Hindlimb muscle (tissue), 1 donor: ENCODE measurements at regions not wholly inside any gene's neighbourhood (a gene's known extent, or its start where the extent isn't known, plus 50 kb on each side); places are given as distances from the start of the nearest gene placed in this dataset.
"Not testable (repeated sequence)": the region's sequence is repeated elsewhere in the genome, so short reads cannot be mapped to it uniquely, and the experiment has no call there.

Source experiments
- DNase-seq: peaks from one replicate; pipeline ENCODE4 v3.0.0-alpha.2; 2013

GRCh38 chr17:53475002-53475401, 347.7 kb upstream of the KIF2B start:
- DNase-seq = peak; percentile 23

DNA sequence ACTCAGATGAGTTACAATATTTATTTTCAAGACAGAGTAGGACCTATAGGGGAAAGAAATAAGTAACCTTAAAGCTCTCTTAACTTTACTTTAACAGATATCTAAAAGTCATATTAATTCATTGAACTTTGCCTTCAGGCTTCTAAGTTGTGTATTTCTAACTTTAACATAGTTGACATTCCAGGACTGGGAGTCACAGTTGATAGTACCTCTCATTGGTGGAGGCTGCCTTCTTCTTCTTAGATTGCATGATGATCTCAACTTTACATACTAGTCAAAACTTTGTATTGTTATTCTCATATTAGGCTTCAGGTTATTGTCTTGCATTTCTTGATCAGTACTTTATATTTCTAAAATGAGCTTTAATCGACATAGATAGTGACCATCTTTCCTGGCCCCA, 350.1 kb upstream of the KIF2B start:
- no peak for DNase-seq

DNA sequence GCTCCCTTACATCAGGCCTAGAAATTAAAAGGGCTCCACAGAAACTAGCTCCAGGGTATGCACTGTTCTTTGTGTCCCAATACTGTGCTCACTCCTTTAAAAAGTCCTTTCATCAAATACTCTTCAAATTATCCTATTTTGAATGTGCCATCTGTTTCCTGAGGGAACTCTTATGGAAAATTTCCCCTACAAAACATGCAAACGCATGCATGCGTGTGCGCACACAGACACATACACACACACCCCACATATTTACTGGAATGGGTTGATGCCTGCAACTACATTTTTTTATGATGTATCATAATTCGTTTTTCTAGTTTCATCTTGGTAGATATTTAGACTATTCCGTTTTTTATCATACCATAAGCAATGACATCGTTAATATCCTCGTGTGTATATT, 351.2 kb upstream of the KIF2B start:
- DNase-seq = no peak

- DNase-seq = no peak
These were observed 352.1 kb upstream of the KIF2B start for GRCh38 chr17:53470626-53471025.

- DNase-seq = no peak
These were observed 356.0 kb upstream of the KIF2B start for GRCh38 chr17:53466733-53467132.

DNA sequence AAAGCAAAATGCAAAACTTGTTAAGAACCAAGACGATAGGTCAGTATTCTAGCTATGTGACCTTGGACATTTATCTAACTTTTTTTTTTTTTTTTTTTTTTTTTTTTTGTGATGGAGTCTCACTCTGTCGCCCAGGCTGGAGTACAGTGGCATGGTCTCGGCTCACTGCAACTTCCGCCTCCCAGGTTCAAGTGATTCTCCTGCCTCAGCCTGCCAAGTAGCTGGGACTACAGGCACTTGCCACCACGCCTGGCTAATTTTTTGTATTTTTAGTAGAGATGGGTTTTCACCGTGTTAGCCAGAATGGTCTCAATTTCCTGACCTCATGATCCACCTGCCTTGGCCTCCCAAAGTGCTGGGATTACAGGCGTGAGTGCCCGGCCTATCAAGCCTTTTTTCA, 358.3 kb upstream of the KIF2B start:
- not testable (repeated sequence) for DNase-seq

DNA sequence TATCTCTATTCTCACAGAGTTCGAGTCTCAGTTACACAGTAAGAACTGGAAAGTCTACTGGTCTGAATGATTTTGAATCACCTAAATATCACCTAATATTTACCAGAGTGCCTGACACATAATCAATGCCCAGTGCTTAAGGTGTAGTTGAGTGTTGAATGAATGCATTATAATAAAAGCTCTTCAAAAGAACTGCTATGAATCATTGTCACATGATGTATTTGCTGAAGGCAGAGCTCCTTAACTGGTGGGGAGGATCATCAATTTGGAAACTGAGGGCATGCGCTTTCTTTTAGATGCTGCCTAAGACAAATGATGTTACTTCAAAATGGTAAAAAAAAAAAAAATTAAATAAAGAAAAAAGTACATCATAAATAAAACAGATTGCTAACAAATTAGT, 359.4 kb upstream of the KIF2B start:
- DNase-seq = no peak

DNA sequence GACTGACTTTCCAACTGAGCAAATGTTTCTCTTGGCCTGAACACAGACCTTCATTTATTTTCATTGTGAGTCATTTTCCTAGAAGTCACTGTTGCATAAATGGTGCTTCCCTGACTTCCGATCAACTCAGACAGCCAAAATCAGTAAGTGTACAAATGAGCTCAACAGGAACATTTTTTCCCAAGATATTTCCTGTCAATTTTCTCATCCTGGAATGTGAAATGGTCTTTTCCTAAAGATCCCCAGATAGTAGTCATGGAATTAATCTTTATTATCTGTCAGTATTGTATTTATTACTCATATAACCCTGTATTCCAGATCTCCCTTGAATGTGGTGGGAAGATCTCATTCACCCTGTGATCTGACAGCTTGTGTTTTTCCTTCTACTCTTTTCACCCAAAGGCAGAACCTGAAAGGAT, 360.3 kb upstream of the KIF2B start:
- DNase-seq = peak; percentile 22

DNA sequence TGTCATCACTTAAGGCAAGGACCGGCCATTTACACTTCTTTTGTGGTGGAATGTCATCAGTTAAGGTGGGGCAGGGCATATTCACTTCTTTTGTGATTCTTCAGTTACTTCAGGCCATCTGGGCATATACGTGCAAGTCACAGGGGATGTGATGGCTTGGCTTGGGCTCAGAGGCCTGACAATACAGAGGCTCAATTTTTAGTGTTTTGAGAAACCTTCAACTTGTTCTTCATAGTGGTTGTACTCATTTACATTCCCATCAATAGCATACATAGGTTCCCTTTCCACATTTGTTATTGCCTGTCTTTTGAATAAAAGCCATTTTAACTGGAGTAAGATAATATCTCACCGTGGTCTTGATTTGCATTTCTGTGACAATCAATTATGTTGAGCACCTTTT, 366.8 kb upstream of the KIF2B start:
- not testable (repeated sequence) for DNase-seq

GRCh38 chr17:53454337-53454736, 368.4 kb upstream of the KIF2B start:
- DNase-seq = no peak

DNA sequence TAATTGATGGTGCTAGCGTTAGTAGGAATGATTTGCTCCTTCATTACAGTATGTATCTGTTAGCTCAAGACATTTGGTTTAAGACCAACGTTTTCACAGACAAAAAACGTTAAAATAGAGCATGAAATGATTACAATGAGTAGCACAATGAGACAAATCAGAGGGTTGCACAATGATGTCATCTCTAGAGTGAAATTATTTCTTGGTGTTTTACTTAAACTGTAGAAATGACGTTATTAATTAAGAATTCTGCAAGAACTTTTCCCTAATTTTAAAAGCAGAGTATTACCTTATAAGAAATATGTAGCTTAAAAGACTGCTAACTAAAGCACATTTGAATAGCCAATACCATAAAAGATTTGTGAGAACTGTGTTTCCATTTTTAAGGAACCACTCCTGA, 373.4 kb upstream of the KIF2B start:
- no peak for DNase-seq

- DNase-seq = no peak
These were observed 393.8 kb upstream of the KIF2B start for GRCh38 chr17:53428913-53429312.

GRCh38 chr17:53426505-53426904, 396.2 kb upstream of the KIF2B start:
- no peak for DNase-seq

DNA sequence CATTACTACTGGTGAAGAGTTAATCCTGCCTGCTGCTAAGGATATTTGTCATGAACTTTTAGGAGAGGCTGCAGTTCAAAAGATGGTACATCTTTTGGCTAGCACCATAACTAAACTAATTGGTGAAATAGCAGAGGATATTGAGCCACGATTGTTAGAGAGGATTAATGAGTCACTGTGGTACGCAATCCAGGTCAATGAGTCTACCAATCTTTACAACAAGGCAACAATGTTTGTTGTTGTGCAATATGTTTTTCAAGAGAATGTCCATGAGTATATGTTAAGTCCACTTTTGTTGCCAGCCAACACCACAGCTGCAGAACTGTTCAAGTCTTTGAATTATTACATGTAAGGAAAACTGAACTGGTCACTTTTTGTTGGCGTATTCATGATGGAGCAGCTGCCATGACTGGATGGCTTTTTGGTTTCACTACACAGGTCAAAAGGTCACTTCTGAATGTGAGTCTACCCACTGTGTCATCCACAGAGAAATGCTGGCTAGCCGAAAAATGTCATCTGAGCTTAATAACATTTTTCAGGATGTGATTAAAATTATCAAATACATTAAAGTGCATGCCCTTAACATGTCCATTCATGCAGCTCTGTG, 402.6 kb upstream of the KIF2B start:
- no peak for DNase-seq

GRCh38 chr17:53409588-53409987, 413.1 kb upstream of the KIF2B start:
- no peak for DNase-seq

DNA sequence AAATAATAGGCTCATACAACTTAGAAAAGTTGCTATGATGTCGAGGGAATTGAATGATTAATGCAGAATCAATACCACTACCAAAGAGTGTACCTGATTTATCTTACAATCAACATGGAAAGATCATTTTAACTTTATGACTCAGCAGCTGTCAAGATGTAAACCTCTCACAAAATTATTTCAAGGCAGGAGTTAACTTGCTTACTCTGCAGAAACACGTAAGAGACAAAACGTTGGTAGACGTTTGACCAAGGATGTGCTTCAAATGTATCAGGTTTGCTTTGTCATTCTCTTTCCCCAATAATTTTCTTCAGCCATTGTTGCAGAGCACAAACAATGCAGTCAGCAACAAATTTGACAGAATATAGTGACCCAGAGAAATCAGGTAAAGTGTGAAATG, 415.8 kb upstream of the KIF2B start:
- no peak for DNase-seq

GRCh38 chr17:53391197-53391596, 431.5 kb upstream of the KIF2B start:
- DNase-seq = no peak

DNA sequence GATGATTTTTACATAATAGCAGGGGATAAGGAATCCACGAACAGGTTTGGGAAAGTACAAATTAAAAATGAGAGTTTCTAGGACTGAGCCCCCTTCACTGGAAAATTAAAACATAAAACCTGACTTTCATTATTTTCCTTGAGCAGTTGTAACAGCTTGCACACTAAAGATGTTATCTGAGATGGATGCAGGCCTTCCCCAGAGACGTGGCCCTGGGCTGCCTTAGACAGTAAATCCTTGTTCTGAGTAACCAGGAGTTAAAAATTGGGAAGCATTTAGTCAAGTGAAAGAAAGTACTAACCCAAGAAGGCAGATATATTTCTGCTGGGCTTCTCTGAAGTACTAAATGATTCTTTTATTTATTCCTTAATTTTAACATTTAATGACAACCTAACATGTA, 432.2 kb upstream of the KIF2B start:
- DNase-seq = no peak

GRCh38 chr17:53387745-53388144, 435.0 kb upstream of the KIF2B start:
- no peak for DNase-seq

DNA sequence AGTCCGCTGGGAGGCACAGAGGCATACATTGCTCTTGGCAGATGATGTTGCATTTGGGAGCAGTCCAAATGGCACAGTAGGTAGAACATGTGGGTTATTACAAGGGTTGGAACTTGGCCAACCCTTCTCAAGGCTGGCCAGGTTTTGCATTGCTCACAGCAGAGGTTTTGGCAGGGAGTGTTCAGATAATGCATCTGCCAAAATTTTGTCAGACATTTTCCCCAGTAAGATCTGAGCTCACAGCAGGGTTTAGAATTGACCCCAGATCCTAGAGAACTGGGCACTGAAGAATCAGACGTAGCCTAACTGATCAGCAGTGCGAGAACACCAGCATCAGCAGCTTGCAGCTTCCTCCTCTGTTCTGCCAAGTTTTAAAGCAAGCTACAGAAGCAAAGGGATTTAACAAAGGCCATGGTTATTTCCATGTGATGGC, 468.8 kb upstream of the KIF2B start:
- DNase-seq = peak; percentile 14

- DNase-seq = no peak
These were observed 477.9 kb upstream of the KIF2B start for GRCh38 chr17:53344778-53345177.

DNA sequence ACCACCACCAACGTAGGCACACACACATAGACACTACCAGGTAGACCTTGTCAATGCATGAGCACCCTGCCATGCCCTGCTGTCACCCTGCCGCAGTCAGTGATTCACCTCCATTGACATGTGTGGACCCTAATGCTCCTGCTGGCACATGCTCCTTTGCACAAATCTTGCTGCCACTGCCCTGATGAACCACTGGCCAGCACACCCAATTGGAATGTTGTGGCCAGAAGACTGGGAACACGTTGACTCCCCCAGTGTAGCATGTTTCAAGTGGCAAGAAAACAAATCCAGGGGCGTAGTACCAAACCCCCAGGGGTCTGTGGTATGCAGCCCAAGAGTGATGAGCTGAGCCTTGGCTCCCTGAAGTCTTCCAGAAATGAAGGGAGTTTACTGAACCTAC, 486.4 kb upstream of the KIF2B start:
- DNase-seq = no peak

DNA sequence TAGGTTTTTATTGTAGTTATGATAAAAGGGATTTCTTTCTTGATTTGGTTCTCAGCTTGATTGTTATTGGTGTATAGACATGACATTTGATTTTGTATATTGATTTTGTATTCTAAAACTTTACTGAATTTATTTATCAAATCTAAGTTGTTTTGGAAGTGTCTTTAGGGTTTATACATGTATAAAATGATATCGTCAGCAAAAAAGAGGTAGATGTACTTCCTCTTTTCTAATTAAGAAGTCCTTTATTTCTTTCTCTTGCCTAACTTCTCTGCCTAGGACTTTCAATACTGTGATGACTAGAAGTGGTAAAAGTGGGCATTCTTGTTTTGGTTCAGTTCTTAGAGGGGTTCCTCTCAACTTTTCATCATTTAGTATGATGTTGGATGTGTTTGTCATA, 487.3 kb upstream of the KIF2B start:
- DNase-seq = no peak

DNA sequence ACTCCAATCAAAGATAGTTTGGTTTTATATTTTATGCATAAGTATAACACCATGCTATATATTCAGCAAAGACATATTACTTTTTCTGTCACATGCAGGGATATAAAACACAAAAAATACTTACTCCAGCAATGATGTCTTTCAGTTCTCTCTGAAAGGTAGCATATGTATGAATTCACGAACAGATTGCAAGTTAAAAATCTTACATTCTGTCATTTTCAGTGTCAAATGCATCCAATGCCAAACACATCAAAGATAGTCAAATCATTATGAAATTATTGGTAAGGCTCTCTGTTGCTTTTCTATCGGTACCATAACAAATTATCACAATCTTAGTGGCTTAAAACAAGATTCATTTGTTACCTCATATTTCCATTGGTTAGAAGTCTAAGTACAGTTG, 492.0 kb upstream of the KIF2B start:
- DNase-seq = no peak

GRCh38 chr17:53321651-53322050, 501.1 kb upstream of the KIF2B start:
- no peak for DNase-seq
